GM12875 (cell line): ENCODE measurements at regions not wholly inside any gene's neighbourhood (a gene's known extent, or its start where the extent isn't known, plus 50 kb on each side); places are given as distances from the start of the nearest gene placed in this dataset.

Experiments
- H3K4me3 ChIP-seq: one replicate; pipeline ENCODE4 v1.5.1; 2011; ENCODE audit warnings: low read depth, low read length, control low read depth
- TF ChIP-seq, protein P1 (sequence below): IDR thresholded peaks from 2 replicates; pipeline ENCODE4 v1.5.1; 2011; ENCODE audit warnings: low read depth, mild to moderate bottlenecking, control low read depth, inconsistent platforms, low read length, moderate library complexity, borderline replicate concordance; ENCODE audit not compliant: insufficient read depth

GRCh38 chr6:117075218-117075617, 190.1 kb upstream of the VGLL2 start:
- TF ChIP-seq, protein P1, sequence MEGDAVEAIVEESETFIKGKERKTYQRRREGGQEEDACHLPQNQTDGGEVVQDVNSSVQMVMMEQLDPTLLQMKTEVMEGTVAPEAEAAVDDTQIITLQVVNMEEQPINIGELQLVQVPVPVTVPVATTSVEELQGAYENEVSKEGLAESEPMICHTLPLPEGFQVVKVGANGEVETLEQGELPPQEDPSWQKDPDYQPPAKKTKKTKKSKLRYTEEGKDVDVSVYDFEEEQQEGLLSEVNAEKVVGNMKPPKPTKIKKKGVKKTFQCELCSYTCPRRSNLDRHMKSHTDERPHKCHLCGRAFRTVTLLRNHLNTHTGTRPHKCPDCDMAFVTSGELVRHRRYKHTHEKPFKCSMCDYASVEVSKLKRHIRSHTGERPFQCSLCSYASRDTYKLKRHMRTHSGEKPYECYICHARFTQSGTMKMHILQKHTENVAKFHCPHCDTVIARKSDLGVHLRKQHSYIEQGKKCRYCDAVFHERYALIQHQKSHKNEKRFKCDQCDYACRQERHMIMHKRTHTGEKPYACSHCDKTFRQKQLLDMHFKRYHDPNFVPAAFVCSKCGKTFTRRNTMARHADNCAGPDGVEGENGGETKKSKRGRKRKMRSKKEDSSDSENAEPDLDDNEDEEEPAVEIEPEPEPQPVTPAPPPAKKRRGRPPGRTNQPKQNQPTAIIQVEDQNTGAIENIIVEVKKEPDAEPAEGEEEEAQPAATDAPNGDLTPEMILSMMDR, result no peak

DNA sequence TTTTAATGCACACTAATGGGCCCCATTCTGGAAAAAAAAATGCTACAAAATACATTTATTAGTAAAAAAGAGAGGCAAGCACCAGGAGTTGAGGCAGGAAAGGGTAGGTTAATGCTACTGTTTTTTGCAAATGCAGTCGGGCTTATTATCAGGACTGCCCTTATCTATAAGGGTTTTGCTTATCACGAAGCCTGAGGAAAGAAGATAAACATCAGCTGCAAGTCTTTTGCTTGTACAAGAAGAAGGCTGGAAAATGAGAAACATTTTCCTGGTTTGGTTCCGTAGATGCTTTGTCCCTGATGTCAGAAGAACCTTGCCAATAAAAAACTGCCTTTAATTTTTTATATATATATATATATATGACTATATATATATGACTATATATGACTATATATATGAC, 189.3 kb upstream of the VGLL2 start:
- no peak overlapping the region for H3K4me3 ChIP-seq
- TF ChIP-seq, protein P1, result no peak

More at GRCh38 chr6:117075218-117075617, 190.1 kb upstream of the VGLL2 start:
- H3K4me3 ChIP-seq, result no peak overlapping the region

DNA sequence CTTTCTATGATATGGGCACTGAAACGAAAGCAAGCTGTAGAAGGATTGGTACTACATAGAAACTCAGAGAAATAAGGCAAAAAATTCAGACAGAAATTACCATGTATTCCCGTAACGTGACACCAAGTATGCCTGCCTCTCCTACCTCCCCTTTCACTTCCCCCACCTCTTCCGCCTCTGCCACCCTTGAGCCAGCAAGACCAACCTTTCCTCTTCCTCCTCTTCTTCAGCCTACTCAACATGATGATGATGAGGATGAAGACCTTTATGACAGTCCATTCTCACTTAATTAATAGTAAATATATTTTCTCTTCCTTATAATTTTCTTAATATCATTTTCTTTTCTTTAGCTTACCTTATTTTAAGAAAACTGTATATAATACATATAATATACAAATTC, 188.1 kb upstream of the VGLL2 start:
- no peak overlapping the region for H3K4me3 ChIP-seq
- TF ChIP-seq, protein P1, result no peak

GRCh38 chr6:117078624-117079023, 186.7 kb upstream of the VGLL2 start:
- TF ChIP-seq, protein P1, result no peak
- no peak overlapping the region for H3K4me3 ChIP-seq

- TF ChIP-seq, protein P1, result no peak
Measured at GRCh38 chr6:117079951-117080350, 185.4 kb upstream of the VGLL2 start.

DNA sequence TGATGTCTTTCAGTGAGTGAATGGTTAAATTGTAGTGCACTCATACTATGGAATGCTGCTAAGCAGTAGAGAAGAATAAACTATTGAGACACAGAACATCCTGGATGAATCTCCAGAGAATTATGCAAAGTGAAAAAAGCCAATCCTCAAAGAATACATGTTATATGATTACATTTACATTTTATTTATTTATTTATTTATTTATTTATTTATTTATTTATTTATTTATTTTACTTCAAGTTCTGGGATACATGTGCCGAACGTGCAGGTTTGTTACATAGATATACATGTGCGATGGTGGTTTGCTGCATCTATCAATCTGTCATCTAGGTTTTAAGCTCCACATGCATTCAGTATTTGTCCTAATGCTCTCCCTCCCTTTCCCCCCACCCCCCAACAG, 175.8 kb upstream of the VGLL2 start:
- no peak overlapping the region for H3K4me3 ChIP-seq
- TF ChIP-seq, protein P1, result no peak

More at GRCh38 chr6:117079951-117080350, 185.4 kb upstream of the VGLL2 start:
- no peak overlapping the region for H3K4me3 ChIP-seq

GRCh38 chr6:117110146-117110545, 155.2 kb upstream of the VGLL2 start:
- H3K4me3 ChIP-seq, result no peak overlapping the region
- TF ChIP-seq, protein P1, result no peak
